NB4 (cell line): ENCODE measurements at regions not wholly inside any gene's neighbourhood (a gene's known extent, or its start where the extent isn't known, plus 50 kb on each side); places are given as distances from the start of the nearest gene placed in this dataset.

Experiments used
- DNase-seq: peaks from one replicate; pipeline ENCODE4 v3.0.0; 2010; ENCODE audit warnings: low read depth
- H3K4me3 ChIP-seq: one replicate; pipeline ENCODE4 v1.5.1; 2011; ENCODE audit warnings: mild to moderate bottlenecking, low read depth, low read length, moderate library complexity
- CTCF ChIP-seq: IDR thresholded peaks from one replicate; pipeline ENCODE4 v1.5.1; 2012; ENCODE audit warnings: low read depth, low read length
- MAX ChIP-seq: IDR thresholded peaks from 2 replicates; pipeline ENCODE4 v1.6.1; 2011; ENCODE audit warnings: low read depth, low read length
- MYC ChIP-seq: IDR thresholded peaks from 2 replicates; pipeline ENCODE4 v1.6.1; 2011; ENCODE audit warnings: low read depth, low read length
- POLR2A ChIP-seq: IDR thresholded peaks from 2 replicates; pipeline ENCODE4 v1.6.1; 2011; ENCODE audit warnings: mild to moderate bottlenecking; ENCODE audit not compliant: insufficient read length; ENCODE audit errors: extremely low read depth

- no peak overlapping the region for H3K4me3 ChIP-seq
- no peak for TF ChIP-seq MYC
- no peak for TF ChIP-seq POLR2A
- TF ChIP-seq CTCF = no peak
- TF ChIP-seq MAX = no peak
- DNase-seq = no peak
These were observed 75.2 kb downstream of the LUZP4 start for GRCh38 chrX:115364670-115365069.

- H3K4me3 ChIP-seq = no peak overlapping the region
- no peak for TF ChIP-seq MAX
- no peak for TF ChIP-seq MYC
- no peak for TF ChIP-seq CTCF
- TF ChIP-seq POLR2A = no peak
- DNase-seq = no peak
These were observed 77.0 kb downstream of the LUZP4 start for GRCh38 chrX:115366535-115366934.

GRCh38 chrX:115367455-115367854, 77.9 kb downstream of the LUZP4 start:
- TF ChIP-seq CTCF = no peak
- no peak for TF ChIP-seq MYC
- no peak for TF ChIP-seq POLR2A
- no peak for TF ChIP-seq MAX
- DNase-seq = no peak
- no peak overlapping the region for H3K4me3 ChIP-seq

GRCh38 chrX:115367951-115368350, 78.4 kb downstream of the LUZP4 start:
- TF ChIP-seq CTCF (no peak), MAX (no peak), MYC (no peak), POLR2A (no peak)
- no peak for DNase-seq
- H3K4me3 ChIP-seq = no peak overlapping the region

GRCh38 chrX:115368876-115369275, 79.4 kb downstream of the LUZP4 start:
- H3K4me3 ChIP-seq = no peak overlapping the region
- DNase-seq = no peak
- no peak for TF ChIP-seq CTCF
- no peak for TF ChIP-seq MYC
- TF ChIP-seq POLR2A = no peak
- TF ChIP-seq MAX = no peak

- no peak overlapping the region for H3K4me3 ChIP-seq
- no peak for DNase-seq
- TF ChIP-seq CTCF (no peak), MAX (no peak), POLR2A (no peak), MYC (no peak)
These were observed 82.6 kb downstream of the LUZP4 start for GRCh38 chrX:115372152-115372551.
